Mammary epithelial cell (primary cell): ENCODE measurements at regions not wholly inside any gene's neighbourhood (a gene's known extent, or its start where the extent isn't known, plus 50 kb on each side); places are given as distances from the start of the nearest gene placed in this dataset.

Source experiments
- EZH2 ChIP-seq: IDR thresholded peaks from 2 replicates; pipeline ENCODE4 v1.6.1; 2012; ENCODE audit warnings: low read length, inconsistent platforms, borderline replicate concordance
- TF ChIP-seq, protein P1 (sequence below), 2 donors: IDR thresholded peaks in 1 of 2; conservative IDR thresholded peaks in 1 of 2; 2 replicates each; pipeline ENCODE4 v1.5.1; 2011 to 2012; ENCODE audit warnings: inconsistent platforms in 2 of 2, low read length in 2 of 2, mild to moderate bottlenecking in 2 of 2, control low read depth in 1 of 2, low read depth in 1 of 2; ENCODE audit not compliant: insufficient read depth in 1 of 2; ENCODE audit errors: extremely low read depth in 1 of 2

DNA sequence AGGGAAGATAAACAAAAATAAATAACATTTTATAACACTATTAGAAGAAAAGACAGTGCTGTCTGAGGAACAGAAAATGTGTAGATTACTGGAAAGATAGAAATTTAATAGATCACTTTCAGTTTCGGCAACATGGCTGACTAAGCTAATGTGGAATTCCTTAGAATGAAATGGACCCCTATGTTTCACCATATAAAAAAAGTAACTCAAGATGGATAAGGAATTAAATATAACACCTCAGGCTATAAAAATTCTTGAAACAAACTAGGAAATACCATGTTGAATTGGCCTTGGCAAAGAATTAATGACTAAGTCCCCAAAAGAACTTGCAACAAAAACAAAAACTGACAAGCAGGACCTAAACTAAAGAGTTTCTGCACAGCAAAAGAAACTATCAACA, 558.3 kb downstream of the CHSY3 start:
- TF ChIP-seq, protein P1, sequence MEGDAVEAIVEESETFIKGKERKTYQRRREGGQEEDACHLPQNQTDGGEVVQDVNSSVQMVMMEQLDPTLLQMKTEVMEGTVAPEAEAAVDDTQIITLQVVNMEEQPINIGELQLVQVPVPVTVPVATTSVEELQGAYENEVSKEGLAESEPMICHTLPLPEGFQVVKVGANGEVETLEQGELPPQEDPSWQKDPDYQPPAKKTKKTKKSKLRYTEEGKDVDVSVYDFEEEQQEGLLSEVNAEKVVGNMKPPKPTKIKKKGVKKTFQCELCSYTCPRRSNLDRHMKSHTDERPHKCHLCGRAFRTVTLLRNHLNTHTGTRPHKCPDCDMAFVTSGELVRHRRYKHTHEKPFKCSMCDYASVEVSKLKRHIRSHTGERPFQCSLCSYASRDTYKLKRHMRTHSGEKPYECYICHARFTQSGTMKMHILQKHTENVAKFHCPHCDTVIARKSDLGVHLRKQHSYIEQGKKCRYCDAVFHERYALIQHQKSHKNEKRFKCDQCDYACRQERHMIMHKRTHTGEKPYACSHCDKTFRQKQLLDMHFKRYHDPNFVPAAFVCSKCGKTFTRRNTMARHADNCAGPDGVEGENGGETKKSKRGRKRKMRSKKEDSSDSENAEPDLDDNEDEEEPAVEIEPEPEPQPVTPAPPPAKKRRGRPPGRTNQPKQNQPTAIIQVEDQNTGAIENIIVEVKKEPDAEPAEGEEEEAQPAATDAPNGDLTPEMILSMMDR (conservative IDR thresholded peaks at IDR 0.05 in 1 of 2, IDR thresholded peaks at IDR 0.05 in 1 of 2; ENCODE audit: extremely low read depth in 1 of 2, insufficient read depth in 1 of 2, low read depth in 1 of 2, low read length in 2 of 2): no peak
- TF ChIP-seq EZH2: no peak
